IMR-90 (cell line): ENCODE measurements at regions not wholly inside any gene's neighbourhood (a gene's known extent, or its start where the extent isn't known, plus 50 kb on each side); places are given as distances from the start of the nearest gene placed in this dataset.

Experiments
- ATAC-seq: fragments of 200-7000 bp; cut with Tn5 transposase; 2 replicates; pipeline ENCODE4 v1.9.1; 2020; ENCODE audit warnings: low read depth, mild to moderate bottlenecking, moderate library complexity
- BruUV-seq: library from RNA; stranded (reverse); fragments of 400-500 nt; replicated peaks from 2 replicates; lab custom pipeline; 2021; lab: Mats Ljungman, UMichigan
- CTCF ChIA-PET: fragments of 300-600 bp; formaldehyde crosslinking; extraction: SDS; loops from one replicate; lab custom pipeline; 2021; ENCODE audit warnings: antibody characterized with exemption; lab: Yijun Ruan, JAX
- POLR2A ChIA-PET: fragments of 300-600 bp; sonication (Branson Sonifier 250); formaldehyde crosslinking; loops from one replicate; lab custom pipeline; 2022; ENCODE audit warnings: antibody characterized with exemption; ENCODE audit not compliant: unreplicated experiment; lab: Charles Lee
- DNase-seq: peaks from one replicate; pipeline ENCODE4 v3.0.0; 2013
- H2AFZ ChIP-seq: replicated peaks from 2 replicates; pipeline ENCODE3; 2013; ENCODE audit warnings: low read length, mild to moderate bottlenecking; ENCODE audit not compliant: poor library complexity
- H2AK5ac ChIP-seq: 2 replicates; pipeline ENCODE4 v1.6.1; 2013; ENCODE audit warnings: low read depth, low read length, inconsistent platforms
- H2AK9ac ChIP-seq: replicated peaks from 2 replicates; pipeline ENCODE3; 2013; ENCODE audit warnings: mild to moderate bottlenecking, low read depth, low read length, moderate library complexity; ENCODE audit not compliant: poor library complexity
- H2BK120ac ChIP-seq: 2 replicates; pipeline ENCODE4 v1.6.1; 2013; ENCODE audit warnings: low read depth, low read length, inconsistent platforms
- H2BK15ac ChIP-seq: 3 replicates; pipeline ENCODE4 v1.6.1; 2013; ENCODE audit warnings: low read depth, low read length, inconsistent platforms
- H2BK20ac ChIP-seq: 2 replicates; pipeline ENCODE4 v1.6.1; 2013; ENCODE audit warnings: low read depth, mild to moderate bottlenecking, inconsistent platforms, low read length, moderate library complexity
- H2BK5ac ChIP-seq: 2 replicates; pipeline ENCODE4 v1.6.1; 2013; ENCODE audit warnings: mild to moderate bottlenecking, low read depth, low read length, inconsistent platforms; ENCODE audit not compliant: poor library complexity, severe bottlenecking
- H3K14ac ChIP-seq: replicated peaks from 2 replicates; pipeline ENCODE4 v1.6.1; 2013; ENCODE audit warnings: low read depth, low read length, inconsistent platforms
- H3K18ac ChIP-seq: 2 replicates; pipeline ENCODE4 v1.6.1; 2013; ENCODE audit warnings: low read depth, low read length, control low read depth
- H3K23ac ChIP-seq: 2 replicates; pipeline ENCODE4 v1.6.1; 2013; ENCODE audit warnings: low read depth, low read length, inconsistent platforms
- H3K27ac ChIP-seq: 2 replicates; pipeline ENCODE4 v1.5.1; 2013; ENCODE audit warnings: mild to moderate bottlenecking, control low read depth, low read length; ENCODE audit not compliant: insufficient read depth
- H3K27me3 ChIP-seq: 2 replicates; pipeline ENCODE4 v1.6.1; 2013; ENCODE audit warnings: low read length; ENCODE audit not compliant: control insufficient read depth, insufficient read depth
- H3K36me3 ChIP-seq: 2 replicates; pipeline ENCODE4 v1.6.1; 2013; ENCODE audit warnings: low read length, mixed read lengths; ENCODE audit not compliant: control insufficient read depth, insufficient read depth
- H3K4ac ChIP-seq: 2 replicates; pipeline ENCODE4 v1.6.1; 2013; ENCODE audit warnings: low read depth, low read length, inconsistent platforms
- H3K4me1 ChIP-seq: 2 replicates; pipeline ENCODE4 v1.6.1; 2013; ENCODE audit warnings: low read length, mixed read lengths; ENCODE audit not compliant: control insufficient read depth, insufficient read depth
- H3K4me2 ChIP-seq: 2 replicates; pipeline ENCODE4 v1.6.1; 2013; ENCODE audit warnings: low read depth, mild to moderate bottlenecking, control low read depth, low read length, moderate library complexity
- H3K4me3 ChIP-seq: 2 replicates; pipeline ENCODE4 v1.5.1; 2013; ENCODE audit warnings: low read depth, mild to moderate bottlenecking, control low read depth, low read length, moderate library complexity; ENCODE audit not compliant: insufficient read depth
- H3K56ac ChIP-seq: 2 replicates; pipeline ENCODE4 v1.6.1; 2013; ENCODE audit warnings: low read length, inconsistent platforms; ENCODE audit not compliant: insufficient read depth; ENCODE audit errors: extremely low read depth
- H3K79me1 ChIP-seq, 2 experiments: 2 replicates each; pipeline ENCODE4 v1.6.1; 2013; ENCODE audit warnings: low read length in 2 of 2, inconsistent platforms in 1 of 2, low read depth in 1 of 2
- H3K9ac ChIP-seq: 2 replicates; pipeline ENCODE4 v1.6.1; 2013; ENCODE audit warnings: low read depth, low read length, control low read depth
- H3K9me1 ChIP-seq: 2 replicates; pipeline ENCODE4 v1.6.1; 2013; ENCODE audit warnings: low read length, inconsistent platforms; ENCODE audit not compliant: insufficient read depth
- H3K9me3 ChIP-seq: 2 replicates; pipeline ENCODE4 v1.6.1; 2013; ENCODE audit warnings: low read length; ENCODE audit not compliant: control insufficient read depth, insufficient read depth
- H4K20me1 ChIP-seq: 2 replicates; pipeline ENCODE4 v1.6.1; 2013; ENCODE audit warnings: low read length, inconsistent platforms; ENCODE audit not compliant: insufficient read depth
- H4K5ac ChIP-seq: 2 replicates; pipeline ENCODE4 v1.6.1; 2013; ENCODE audit warnings: mild to moderate bottlenecking, low read depth, low read length, control low read depth
- H4K8ac ChIP-seq, 2 experiments: 2 replicates each; pipeline ENCODE4 v1.6.1; 2013; ENCODE audit warnings: low read depth in 2 of 2, low read length in 2 of 2, control low read depth in 1 of 2, inconsistent platforms in 1 of 2
- H4K91ac ChIP-seq: 2 replicates; pipeline ENCODE4 v1.6.1; 2013; ENCODE audit warnings: low read depth, low read length, inconsistent platforms; ENCODE audit not compliant: insufficient read depth
- BHLHE40 ChIP-seq: fragments of 150-350 bp; IDR thresholded peaks from 2 replicates; pipeline ENCODE4 v1.6.1; 2016; ENCODE audit warnings: mild to moderate bottlenecking, low read depth, low read length
- CEBPB ChIP-seq: IDR thresholded peaks from 2 replicates; pipeline ENCODE4 v1.6.1; 2012; ENCODE audit warnings: low read depth, low read length, improper control_type of control experiment
- CHD1 ChIP-seq: IDR thresholded peaks from 2 replicates; pipeline ENCODE4 v1.6.1; 2012; ENCODE audit warnings: low read depth, low read length, improper control_type of control experiment
- FOS ChIP-seq: fragments of 150-350 bp; IDR thresholded peaks from 2 replicates; pipeline ENCODE4 v1.6.1; 2016; ENCODE audit warnings: low read depth, low read length
- MAFK ChIP-seq: IDR thresholded peaks from 2 replicates; pipeline ENCODE4 v1.6.1; 2012; ENCODE audit warnings: low read depth, low read length, improper control_type of control experiment
- MAZ ChIP-seq: IDR thresholded peaks from 2 replicates; pipeline ENCODE4 v1.6.1; 2012; ENCODE audit warnings: low read depth, mild to moderate bottlenecking, low read length, improper control_type of control experiment, moderate library complexity, borderline replicate concordance
- MXI1 ChIP-seq: IDR thresholded peaks from 2 replicates; pipeline ENCODE4 v1.6.1; 2012; ENCODE audit warnings: low read depth, mild to moderate bottlenecking, low read length, moderate library complexity, borderline replicate concordance
- NFE2L2 ChIP-seq: fragments of 150-350 bp; IDR thresholded peaks from 2 replicates; pipeline ENCODE4 v1.6.1; 2016; ENCODE audit warnings: low read depth, mild to moderate bottlenecking, low read length
- POLR2A ChIP-seq: IDR thresholded peaks from 2 replicates; pipeline ENCODE4 v1.6.1; 2012; ENCODE audit warnings: mild to moderate bottlenecking, low read depth, low read length
- RAD21 ChIP-seq: IDR thresholded peaks from 2 replicates; pipeline ENCODE4 v1.6.1; 2012; ENCODE audit warnings: low read length, improper control_type of control experiment
- RCOR1 ChIP-seq: IDR thresholded peaks from 2 replicates; pipeline ENCODE4 v1.6.1; 2012; ENCODE audit warnings: mild to moderate bottlenecking, low read length, improper control_type of control experiment; ENCODE audit not compliant: insufficient replicate concordance
- RFX5 ChIP-seq: IDR thresholded peaks from 2 replicates; pipeline ENCODE4 v1.8.0; 2012; ENCODE audit warnings: low read depth, mild to moderate bottlenecking, low read length, moderate library complexity
- SMC3 ChIP-seq: fragments of 150-350 bp; IDR thresholded peaks from 2 replicates; pipeline ENCODE4 v1.6.1; 2016; ENCODE audit warnings: low read depth, mild to moderate bottlenecking, antibody characterized with exemption, low read length, moderate library complexity
- USF2 ChIP-seq: fragments of 150-350 bp; IDR thresholded peaks from 2 replicates; pipeline ENCODE4 v1.6.1; 2017; ENCODE audit warnings: mild to moderate bottlenecking, antibody characterized with exemption, low read length, low read depth
- WGBS, 2 experiments: methylation state at CpG; one replicate each; pipeline versions ENCODE4 v1.1.5 to v1.1.7; 2013; ENCODE audit warnings: missing lambda C conversion rate in 2 of 2; ENCODE audit not compliant: insufficient read length in 1 of 2; ENCODE audit errors: extremely low coverage in 2 of 2; 5-methylcytosine and 5-hydroxymethylcytosine counted together
- dilution Hi-C: fragments of 300-500 bp; cut with HindIII; formaldehyde crosslinking; loops from one replicate; pipeline ENCODE4 v1.14.3; 2018; ENCODE audit warnings: low sequenced_read_pairs; ENCODE audit not compliant: unreplicated experiment
- in situ Hi-C: fragments of 300-500 bp; cut with MboI; formaldehyde crosslinking; loops from 3 replicates; pipeline ENCODE4 v1.14.3; 2019; ENCODE audit warnings: low sequenced_read_pairs, inconsistent platforms, mixed read lengths
- intact Hi-C: fragments of 100-400 bp; cut with micrococcal nuclease; formaldehyde crosslinking; loops from 2 replicates; pipeline ENCODE4 v1.10.0; 2022
- TF ChIP-seq, protein P1 (sequence below): conservative IDR thresholded peaks from 2 replicates; pipeline ENCODE4 v1.5.1; 2012; ENCODE audit warnings: mild to moderate bottlenecking, low read depth, low read length, improper control_type of control experiment
- TF ChIP-seq, protein P2 (sequence below): fragments of 150-350 bp; IDR thresholded peaks from 2 replicates; pipeline ENCODE4 v1.6.1; 2016; ENCODE audit warnings: low read depth, mild to moderate bottlenecking, low read length, moderate library complexity, borderline replicate concordance

- BruUV-seq = no TSS peak
- no peak overlapping the region for H3K27ac ChIP-seq
- intact Hi-C loops = no loop called here
Measured at GRCh38 chr11:15757048-15757698, 599.2 kb downstream of the SOX6 start.

More at GRCh38 chr11:15757048-15757698, 599.2 kb downstream of the SOX6 start:
- no peak overlapping the region for H3K9ac ChIP-seq
- H3K4me3 ChIP-seq = no peak overlapping the region
- ChIA-PET POLR2A (no interaction called here), CTCF (no interaction called here)
- dilution Hi-C loops = no loop called here
- H2BK120ac ChIP-seq = no peak overlapping the region
- H3K4me2 ChIP-seq = no peak overlapping the region
- no peaks in the 10 kb centered on the region for H3K36me3 ChIP-seq
- 62% methylated on average over 12 of the region's 16 CpGs; no CpG with 5 or more reads in 1 of the 2 experiments for WGBS, 2 experiments
- no peak overlapping the region for H4K91ac ChIP-seq
- DNase-seq (no peak), ATAC-seq (no peak)
- H3K14ac ChIP-seq = no peak overlapping the region
- no peak overlapping the region for H4K8ac ChIP-seq
- no peak overlapping the region for H3K4ac ChIP-seq
- no peaks in the 10 kb centered on the region for H3K4me1 ChIP-seq
- no peak overlapping the region for H3K23ac ChIP-seq
- H2BK20ac ChIP-seq = no peak overlapping the region
- H3K79me1 ChIP-seq = no peaks in the 10 kb centered on the region
- no peaks in the 10 kb centered on the region for H3K27me3 ChIP-seq
- no peak overlapping the region for H3K56ac ChIP-seq
- no peak overlapping the region for H2AFZ ChIP-seq
- no peaks in the 10 kb centered on the region for H3K9me1 ChIP-seq
- H4K20me1 ChIP-seq = no peaks in the 10 kb centered on the region
- no peak overlapping the region for H2BK5ac ChIP-seq
- H3K9me3 ChIP-seq = peaks cover 2% of the 10 kb centered on the region; the same call in 1 of the 2 replicates
- no peak for TF ChIP-seq RAD21
- TF ChIP-seq, protein P1, sequence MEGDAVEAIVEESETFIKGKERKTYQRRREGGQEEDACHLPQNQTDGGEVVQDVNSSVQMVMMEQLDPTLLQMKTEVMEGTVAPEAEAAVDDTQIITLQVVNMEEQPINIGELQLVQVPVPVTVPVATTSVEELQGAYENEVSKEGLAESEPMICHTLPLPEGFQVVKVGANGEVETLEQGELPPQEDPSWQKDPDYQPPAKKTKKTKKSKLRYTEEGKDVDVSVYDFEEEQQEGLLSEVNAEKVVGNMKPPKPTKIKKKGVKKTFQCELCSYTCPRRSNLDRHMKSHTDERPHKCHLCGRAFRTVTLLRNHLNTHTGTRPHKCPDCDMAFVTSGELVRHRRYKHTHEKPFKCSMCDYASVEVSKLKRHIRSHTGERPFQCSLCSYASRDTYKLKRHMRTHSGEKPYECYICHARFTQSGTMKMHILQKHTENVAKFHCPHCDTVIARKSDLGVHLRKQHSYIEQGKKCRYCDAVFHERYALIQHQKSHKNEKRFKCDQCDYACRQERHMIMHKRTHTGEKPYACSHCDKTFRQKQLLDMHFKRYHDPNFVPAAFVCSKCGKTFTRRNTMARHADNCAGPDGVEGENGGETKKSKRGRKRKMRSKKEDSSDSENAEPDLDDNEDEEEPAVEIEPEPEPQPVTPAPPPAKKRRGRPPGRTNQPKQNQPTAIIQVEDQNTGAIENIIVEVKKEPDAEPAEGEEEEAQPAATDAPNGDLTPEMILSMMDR = no peak
- no peak for TF ChIP-seq CHD1
- TF ChIP-seq FOS = no peak
- TF ChIP-seq POLR2A = no peak
- no peak for TF ChIP-seq MAFK
- TF ChIP-seq, protein P2, sequence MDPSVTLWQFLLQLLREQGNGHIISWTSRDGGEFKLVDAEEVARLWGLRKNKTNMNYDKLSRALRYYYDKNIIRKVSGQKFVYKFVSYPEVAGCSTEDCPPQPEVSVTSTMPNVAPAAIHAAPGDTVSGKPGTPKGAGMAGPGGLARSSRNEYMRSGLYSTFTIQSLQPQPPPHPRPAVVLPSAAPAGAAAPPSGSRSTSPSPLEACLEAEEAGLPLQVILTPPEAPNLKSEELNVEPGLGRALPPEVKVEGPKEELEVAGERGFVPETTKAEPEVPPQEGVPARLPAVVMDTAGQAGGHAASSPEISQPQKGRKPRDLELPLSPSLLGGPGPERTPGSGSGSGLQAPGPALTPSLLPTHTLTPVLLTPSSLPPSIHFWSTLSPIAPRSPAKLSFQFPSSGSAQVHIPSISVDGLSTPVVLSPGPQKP = no peak
- no peak for TF ChIP-seq CEBPB
- no peak for TF ChIP-seq BHLHE40
- TF ChIP-seq MAZ = no peak
- no peak for TF ChIP-seq SMC3
- TF ChIP-seq MXI1 = no peak
- TF ChIP-seq RCOR1 = no peak
- TF ChIP-seq USF2 = no peak
- TF ChIP-seq RFX5 = no peak
- no peak for TF ChIP-seq NFE2L2
- in situ Hi-C loops = no loop called here
- no peak overlapping the region for H2AK5ac ChIP-seq
- H4K5ac ChIP-seq = no peak overlapping the region
- no peak overlapping the region for H3K18ac ChIP-seq
- H2AK9ac ChIP-seq = no peak overlapping the region
- H2BK15ac ChIP-seq = no peak overlapping the region
